NCI-H1694 (cell line): ENCODE measurements at regions not wholly inside any gene's neighbourhood (a gene's known extent, or its start where the extent isn't known, plus 50 kb on each side); places are given as distances from the start of the nearest gene placed in this dataset.
"Not testable (repeated sequence)": the region's sequence is repeated elsewhere in the genome, so short reads cannot be mapped to it uniquely, and the experiment has no call there.

Experiments used
- DNase-seq: peaks from one replicate; lab custom pipeline; 2025; lab: John Stamatoyannopoulos, UW

DNA sequence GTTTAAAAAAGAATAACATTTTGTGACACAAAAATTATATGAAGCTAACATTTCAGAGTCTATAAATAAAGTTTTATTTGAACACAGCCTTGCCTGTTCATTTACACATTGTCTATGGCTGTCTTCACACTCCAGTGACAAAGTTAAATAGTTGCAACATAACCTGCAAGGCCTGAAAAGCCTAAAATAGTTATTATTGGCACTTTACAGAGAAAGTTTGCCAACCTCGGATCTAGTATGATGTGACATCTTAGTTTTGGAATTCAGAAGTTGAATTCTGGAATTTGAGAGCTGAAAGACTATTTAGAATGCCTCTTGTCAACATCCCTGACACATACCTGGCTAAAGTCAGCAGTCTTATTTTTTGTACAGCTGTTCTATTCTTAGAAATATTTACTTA, 68.3 kb downstream of the DYRK2 start:
- DNase-seq, result no peak

DNA sequence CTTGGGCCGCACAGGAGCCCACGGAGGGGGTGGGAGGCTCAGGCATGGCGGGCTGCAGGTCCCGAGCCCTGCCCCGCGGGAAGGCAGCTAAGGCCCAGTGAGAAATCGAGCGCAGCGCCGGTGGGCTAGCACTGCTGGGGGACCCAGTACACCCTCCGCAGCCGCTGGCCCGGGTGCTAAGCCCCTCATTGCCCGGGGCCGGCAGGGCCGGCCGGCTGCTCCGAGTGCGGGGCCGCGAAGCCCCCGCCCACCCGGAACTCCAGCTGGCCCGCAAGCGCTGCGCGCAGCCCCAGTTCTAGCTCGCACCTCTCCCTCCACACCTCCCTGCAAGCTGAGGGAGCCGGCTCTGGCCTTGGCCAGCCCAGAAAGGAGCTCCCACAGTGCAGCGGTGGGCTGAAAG, 70.8 kb downstream of the DYRK2 start:
- DNase-seq, result not testable (repeated sequence)

DNA sequence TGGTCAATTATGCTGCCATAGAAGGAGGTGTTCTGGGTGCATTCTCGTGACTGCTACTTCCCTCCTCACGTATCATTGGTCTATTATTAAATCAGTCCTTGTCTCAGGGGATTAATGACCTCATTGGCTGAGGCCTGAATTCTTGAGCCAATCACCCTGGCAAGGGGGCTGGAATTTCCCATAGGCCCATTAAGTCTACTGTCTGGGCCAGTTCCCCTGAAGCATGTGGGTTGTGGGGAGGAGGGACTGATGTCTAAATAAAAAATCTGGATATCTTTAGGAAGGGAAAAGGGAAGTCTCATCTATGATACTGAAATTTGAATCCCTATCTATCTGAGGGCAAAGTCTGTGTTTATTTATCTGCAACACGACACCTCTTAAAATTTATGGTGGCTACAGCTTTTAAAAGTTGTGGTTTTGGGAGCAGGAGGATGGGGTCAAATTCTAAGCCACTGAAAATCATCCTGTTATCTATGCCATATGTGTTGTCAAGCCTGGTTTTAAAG, 71.9 kb downstream of the DYRK2 start:
- DNase-seq, result no peak

DNA sequence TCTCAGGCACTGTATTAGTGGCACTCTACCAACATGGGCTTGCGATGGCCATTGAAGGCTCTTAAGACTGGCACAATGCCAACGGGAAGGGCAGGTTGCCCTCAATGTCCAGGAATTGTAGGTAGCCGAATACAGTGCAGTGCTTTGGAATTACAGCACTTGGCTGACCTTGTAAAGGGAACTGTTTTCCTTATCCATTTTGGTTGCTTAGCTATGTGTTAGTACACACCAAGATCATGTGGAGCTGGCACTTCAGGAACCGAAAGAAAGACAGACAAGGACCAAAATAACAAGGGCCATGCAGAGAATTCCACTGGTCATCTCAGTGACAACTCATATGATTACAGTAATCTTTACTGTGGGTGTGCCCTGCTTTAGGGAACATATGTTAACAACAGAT, 72.7 kb downstream of the DYRK2 start:
- no peak for DNase-seq

DNA sequence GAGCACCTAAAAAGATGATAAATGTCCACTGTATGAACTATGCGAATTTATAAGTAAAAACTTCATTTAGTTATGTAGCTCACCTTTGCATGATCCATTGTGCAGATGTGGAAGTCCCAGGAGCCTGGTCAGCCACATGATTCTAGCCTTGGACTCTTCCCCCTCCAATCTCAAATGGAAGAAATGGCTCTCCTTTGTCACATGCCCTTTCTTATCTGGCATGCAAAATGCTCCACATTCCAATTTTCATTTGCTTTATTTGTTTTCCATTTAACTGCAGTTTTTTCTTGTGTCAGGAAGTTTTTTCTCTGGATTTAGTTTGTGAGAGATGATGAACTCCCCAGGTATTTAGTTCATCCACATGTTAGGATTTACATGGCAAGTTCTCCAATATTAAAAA, 73.8 kb downstream of the DYRK2 start:
- DNase-seq, result no peak

DNA sequence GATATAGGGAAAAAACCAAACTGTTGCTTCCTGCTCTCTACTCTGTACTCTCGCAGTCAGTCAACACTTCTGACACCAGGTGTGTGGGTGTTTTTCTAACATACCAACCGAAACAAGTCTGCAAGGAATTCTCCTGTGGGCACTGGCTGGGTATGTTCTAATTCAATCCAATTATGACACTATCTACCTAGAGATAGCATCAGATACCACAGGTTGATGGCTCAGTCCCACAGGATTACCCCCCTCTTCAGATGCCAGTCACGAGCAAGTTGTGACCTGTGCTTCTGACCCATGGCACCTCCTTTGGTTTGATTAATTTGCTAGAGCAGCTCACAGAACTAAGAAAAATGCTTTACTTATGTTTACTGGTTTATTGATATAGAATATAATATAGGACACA, 78.3 kb downstream of the DYRK2 start:
- no peak for DNase-seq

DNA sequence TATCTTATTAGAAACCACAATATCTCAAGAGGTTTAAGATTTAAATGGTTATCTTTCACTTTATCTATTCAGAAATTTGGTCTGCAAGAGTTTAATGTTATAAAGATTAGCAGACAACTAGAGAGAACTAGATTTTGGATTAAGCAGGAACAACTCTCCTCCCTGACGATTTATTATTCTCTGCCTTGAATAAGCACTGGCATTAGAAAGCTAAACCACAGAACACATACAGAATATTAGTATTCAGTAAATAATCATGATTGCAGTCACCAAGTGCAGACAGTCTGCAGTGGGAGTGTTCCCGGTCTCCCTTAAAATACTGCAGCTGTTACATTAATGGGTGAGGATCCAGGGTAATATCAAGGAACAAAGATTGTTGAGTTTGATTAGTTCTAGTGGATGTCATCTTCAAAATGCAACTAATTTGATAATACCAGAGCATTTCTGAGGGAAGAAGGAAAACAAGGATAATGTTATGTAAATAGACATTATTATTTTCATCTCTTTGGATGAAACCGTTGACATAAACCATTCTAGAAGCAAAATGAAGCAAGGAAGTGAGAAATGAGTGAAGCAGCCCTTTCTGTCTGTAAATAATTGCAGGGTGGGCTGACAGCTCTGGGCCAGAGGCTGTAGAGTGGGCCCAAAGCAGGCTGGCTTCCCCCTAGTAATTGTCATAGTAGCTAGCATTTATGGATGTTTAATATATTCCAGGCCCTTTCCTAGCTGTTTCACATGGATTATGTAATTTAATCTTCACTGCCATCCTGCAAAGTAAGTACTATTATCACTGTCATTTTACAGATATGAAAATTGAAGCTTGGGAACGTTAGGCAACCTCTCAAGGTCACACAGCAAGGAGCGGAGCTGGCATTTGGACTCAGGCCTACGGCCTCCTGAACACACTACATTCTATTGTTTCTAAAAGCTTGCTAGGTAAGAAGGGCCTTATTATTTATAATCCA, 79.4 kb downstream of the DYRK2 start:
- no peak for DNase-seq

DNA sequence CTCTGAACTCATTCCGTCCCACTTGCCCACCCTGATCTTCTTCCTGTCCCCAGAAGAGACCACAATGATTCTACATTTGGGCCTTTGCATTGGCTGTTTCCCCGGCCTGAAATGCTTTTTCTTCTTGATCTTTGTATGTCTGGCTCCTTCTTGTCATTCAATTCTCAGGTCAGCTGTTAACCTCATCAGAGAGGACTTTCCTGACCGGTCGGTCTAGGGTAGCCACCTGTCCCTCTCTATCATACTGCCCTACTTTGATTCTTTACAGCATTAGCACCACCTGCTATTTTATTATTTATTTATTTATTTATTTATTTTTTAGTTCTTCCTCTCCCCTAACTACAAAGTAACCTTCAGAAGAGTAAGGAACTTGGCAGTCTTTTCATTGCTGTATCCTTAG, 84.3 kb downstream of the DYRK2 start:
- no peak for DNase-seq

DNA sequence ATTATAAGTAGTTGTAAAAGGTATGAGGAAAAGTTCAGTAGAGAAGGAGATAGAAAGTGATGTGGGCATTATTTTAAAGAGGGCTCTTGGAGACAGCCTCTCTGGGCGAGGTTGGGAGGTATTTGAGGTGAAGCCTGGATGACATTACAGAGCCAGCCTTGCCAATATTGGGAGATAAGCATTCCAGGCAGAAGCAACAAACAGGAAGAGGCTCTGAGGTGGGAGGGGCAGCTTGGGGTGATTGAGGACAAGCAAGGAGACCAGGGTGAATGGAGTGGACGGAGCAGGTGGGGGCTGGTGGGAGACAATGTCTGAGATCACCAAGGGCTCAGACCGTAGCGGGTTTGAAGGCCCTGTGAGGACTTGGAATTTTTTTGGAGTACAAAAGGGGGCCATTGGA, 87.3 kb downstream of the DYRK2 start:
- DNase-seq, result no peak

DNA sequence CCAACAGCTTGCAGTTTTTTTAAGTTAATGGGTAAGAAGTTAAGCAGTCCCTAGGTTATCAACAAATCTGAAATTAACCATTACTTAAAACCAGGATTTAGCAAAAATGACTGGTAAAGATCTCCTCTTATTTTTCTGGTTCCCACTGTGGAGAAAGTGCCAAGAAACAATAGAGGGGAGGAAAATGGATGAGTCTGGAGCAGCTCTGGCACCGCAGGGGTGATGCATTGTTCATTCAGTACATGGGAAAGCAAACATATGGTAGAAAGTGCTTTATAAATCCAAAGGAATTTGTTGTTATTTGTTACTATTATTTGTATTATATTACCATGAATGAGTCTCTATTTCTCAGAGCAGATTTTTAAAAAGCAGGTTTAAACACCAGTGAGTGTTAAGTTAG, 92.2 kb downstream of the DYRK2 start:
- DNase-seq, result no peak

DNA sequence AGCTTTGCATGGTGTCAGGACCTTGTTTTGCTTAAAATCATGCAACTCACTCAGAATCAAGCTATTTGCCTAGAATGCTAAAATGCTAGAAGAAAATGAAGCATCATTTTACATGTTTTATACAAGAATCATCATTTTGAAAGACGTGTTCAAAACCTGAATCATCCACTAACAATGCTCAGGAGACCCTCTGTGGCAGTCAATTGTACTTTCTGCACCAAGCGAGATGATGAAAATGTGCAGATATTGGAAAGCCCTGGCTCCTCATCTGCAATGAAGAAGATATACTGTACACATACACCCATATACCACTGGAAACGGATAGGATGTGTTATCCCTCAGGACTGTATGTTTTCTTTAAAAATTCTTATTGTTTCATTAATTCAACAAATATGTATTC, 92.7 kb downstream of the DYRK2 start:
- no peak for DNase-seq

DNA sequence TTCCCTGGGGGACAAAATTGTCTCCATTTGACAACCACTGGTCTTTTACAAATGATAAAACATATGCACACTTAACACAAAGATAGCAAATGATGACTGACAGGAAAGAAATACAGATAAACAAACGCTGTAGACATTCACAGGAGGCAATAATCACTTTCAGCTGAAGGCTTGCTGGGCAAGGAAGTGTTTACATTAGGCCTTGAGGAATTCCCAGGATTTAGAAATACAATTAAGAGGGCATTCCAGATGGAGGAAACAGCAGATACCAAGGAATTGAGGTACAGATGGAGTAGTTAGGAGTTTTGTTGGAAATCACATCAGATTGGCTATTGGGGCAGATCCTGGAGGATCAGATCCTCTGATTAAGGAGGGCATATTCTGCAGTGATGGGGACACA, 93.9 kb downstream of the DYRK2 start:
- no peak for DNase-seq

DNA sequence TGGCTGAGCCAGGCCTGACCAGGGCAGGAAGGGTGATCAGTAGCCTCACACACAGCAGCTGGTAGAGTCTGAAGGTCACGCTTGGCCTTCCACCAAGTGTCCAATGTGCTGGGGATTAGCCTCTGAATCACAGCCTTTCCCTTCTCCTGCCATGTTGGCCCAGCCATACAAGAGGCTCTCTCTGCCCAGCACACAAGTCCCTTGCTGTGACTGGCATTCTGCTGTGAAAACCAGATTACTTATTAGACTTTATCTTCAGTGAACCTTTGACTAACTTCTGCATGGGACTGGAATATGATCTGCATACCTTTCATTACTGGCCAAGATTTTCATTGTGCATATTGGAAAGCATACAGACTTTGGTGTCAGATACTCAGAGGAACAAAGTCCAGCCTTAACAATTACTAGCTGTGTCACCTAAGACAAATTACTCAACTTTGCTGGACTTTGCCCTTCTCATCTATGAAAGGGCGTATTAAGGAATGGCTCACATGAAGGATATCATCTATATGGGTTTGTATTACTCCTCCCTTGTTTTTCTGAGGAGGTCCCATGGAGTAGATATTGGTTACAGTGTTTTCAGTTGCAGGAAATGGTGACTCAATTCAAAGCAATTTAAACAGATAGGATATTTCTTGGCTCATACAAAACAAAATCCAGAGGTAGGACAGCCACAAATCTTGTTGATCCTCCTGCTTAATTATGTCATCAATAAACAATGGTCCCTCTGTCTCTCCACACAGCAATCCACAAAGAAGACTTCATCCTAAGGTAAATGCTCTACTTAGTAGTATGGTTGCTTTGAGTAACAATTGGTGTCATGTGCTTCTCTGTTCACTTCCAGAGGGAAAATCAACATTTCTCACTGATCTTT, 99.6 kb downstream of the DYRK2 start:
- DNase-seq, result no peak

DNA sequence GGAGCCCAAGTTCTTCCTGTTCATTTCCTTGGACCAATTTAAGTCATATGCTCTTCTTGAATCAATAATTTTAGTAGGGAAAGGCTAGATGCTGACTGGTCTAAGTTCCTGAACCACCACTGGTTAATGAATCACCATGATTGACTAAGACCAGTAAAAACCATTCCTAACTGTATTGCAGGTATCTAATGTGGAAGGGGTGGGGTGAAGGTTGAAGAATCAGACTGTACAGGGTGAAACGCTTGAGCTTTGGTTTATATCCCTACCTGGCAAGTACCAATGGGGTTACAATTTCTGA, 100.1 kb downstream of the DYRK2 start:
- DNase-seq, result no peak

DNA sequence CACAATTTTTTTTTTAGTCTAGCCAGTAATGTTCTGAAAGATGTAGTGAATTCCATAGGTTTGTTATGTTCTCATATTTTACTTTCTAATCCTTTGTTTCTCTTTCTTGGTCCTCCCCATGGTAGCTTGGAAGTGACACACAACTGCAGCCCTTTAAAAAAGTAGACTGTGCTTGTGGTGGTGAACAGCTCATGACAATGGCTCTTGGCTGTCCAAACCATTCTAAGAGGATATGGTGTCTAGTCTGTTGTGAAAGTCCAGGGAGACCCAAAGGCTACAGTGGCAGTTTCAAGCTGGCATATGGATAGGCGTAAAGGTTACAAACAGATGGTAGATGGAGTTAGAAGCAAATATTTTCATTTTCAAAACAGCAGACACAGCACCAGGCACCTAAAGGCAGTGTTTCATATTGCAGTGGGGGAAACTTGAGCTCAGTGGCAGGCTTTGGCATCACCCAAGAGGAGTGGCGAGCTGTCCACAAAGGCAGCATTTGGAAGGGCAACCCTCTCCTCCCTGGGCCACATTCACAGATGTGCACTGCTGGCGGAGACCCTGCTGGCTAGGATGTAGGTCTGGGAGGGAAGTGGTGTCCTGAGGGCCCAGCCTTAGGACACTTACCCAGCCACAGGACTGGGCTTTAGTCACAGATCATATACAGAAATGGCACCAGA, 102.1 kb downstream of the DYRK2 start:
- no peak for DNase-seq

DNA sequence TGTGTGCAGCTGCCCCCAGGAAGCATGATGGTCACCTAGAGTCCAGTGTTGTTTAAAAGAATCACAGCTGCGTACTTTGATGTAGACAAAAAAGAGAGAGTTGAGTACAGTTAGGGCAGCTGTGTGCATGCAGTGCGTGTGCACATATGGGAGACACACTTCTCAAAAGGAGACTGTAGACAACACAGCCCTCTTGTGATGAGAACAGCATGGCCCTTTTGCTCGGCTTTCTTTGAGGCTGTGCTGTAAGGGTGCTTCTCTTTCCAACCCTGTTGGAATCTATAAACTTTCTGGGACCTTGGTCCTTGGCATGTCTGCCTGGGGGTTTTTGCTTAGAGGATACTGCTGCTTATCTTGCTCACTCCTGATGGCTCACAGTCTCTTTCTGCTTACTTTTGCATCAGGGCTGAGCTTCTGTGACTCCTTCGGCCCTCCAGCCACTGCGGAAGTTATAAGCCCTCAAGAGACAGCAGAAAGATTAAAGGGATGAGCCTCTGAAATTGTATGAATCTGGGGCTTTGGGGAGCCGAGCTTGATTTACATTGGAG, 102.9 kb downstream of the DYRK2 start:
- no peak for DNase-seq

DNA sequence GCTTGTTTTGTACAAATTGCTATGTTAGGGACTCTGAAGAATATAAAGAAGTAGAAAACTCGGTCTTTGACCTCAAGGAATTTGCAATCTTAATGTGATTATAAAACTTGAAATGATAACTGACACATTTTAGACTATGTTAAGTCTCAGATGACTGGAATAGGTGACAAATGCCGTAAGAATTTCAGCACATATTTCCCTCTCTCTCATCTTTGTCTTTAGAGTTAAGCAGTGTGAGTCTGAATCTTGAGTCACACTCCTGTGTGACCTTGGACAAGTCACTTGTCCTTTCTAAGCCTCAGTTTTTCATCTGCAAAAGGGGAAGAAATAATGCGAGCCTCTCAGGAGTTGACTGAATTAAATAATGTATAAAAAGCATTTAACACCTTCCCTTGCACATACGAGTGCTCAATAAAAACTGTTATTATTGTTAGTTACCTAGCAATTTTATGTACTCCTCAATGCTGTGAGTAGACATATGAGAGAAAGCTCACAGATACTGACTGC, 103.7 kb downstream of the DYRK2 start:
- no peak for DNase-seq

DNA sequence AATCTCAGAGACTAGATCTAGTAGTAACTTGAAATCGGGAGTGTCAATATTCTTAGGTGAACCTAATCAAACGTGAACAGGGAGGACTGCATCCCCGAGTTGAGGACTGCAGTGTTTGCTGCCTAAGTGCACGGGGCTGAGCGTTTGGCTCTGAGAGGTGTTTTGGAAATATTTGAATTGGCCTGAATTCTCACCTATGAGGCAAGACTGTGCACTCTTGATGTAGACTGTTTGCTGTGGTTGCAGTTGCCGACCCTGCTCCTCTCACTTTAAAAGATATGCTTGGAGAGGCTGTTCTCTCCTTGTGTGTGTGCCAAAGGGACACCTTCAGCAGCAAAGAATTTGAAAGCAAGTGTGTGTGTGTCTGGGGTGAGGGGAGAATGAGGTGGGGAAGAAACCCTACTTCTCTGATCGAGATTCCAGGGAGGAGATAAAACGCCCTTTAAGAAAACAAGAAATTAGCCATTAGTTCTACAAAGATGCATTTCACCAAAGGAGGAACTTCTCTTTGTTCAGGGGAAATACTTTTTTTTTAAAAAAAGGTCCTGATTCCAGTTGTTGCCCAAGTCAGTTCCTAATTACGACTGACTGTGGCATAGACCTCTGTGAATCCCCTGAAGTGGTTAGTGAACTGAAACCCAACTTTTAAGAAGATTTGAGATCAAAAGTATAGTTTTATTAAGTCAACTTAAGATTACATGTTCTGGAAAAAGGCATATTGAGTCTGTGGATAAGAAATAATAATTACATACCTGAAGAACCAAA, 106.6 kb downstream of the DYRK2 start:
- DNase-seq, result no peak

DNA sequence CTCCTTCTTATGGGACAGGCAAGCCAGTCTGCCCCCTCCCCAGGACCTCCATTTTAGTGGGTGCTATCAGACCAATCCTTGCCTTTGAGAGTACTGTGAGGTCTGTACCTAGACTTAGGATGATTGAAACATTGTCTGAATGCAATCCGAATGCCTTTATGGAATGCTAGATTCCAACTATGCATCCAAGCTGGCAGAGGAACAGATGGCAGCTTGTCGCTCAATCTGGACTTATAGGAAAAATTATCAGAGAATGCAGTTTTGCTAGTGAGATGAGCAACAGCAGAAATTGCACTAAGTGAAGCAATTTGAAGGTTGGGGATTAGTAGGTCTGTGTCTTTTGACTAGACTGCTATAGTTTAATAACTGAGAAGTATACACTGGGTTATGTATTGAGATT, 109.1 kb downstream of the DYRK2 start:
- peak; percentile 72 for DNase-seq

DNA sequence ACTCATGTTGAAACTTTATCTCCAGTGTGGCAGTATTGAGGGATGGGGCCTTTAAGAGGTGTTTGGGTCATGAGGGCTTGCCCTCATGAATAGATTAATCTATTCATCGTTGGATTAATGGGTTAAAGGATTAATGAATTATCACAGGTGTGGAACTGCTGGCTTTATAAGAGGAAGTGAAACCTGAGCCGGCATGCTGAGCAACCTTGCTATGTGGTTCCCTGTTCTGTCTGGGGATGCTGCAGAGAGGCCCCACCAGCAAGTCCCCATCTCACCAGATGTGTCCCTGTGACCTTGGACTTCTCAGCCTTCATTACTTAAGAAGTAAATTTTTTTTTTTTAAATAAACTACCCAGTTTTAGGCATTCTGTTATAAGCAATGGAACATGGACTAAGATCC, 109.6 kb downstream of the DYRK2 start:
- DNase-seq, result no peak

DNA sequence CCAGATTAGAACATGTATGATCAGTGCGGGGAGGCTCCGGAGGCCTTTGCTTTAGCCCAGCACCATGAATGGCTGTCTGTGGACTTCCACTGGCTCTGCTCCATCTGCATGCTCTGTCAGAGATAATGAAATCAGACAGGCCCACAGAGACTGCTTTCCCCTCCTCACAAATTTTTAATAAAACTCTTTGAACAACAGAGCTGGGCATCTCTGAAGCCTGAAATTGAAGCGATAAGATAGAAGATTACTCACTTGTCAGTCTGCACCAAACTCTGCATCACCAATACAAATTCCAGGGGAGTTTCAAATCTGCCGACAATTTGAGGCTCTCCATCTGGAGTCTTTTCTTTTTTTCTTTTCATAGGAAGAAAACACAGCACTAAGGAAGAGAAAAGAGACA, 110.0 kb downstream of the DYRK2 start:
- DNase-seq, result no peak
